ENCODE measurements at regions not wholly inside any gene's neighbourhood (a gene's known extent, or its start where the extent isn't known, plus 50 kb on each side); places are given as distances from the start of the nearest gene placed in this dataset.

DNA sequence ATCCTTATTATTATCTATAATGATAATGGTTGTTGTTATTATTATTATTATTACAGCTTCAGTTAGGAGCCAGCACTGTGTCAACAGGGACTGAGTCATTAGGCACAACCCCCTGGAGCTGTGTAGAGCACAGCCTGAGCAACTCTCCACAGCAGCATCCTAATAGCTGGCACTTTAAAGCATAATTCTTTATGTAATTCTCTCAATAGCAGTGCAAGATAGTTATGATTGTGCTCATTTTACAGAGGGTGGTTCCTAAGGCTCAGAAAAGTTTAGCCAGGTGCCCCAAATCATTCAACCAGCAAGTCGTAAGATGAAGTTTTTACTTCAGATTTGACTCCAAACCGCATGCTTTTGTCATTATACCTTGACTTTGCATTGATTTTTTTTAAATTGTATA is 390.3 kb downstream of the ANXA1 start:
- DNase-seq (ENCODE audit: low read depth), result no peak
- TF ChIP-seq CTCF (conservative IDR thresholded peaks at IDR 0.05; ENCODE audit: low read depth, low read length), result no peak
- no peak overlapping the region for H3K4me3 ChIP-seq (ENCODE audit: low read depth, low read length)

DNA sequence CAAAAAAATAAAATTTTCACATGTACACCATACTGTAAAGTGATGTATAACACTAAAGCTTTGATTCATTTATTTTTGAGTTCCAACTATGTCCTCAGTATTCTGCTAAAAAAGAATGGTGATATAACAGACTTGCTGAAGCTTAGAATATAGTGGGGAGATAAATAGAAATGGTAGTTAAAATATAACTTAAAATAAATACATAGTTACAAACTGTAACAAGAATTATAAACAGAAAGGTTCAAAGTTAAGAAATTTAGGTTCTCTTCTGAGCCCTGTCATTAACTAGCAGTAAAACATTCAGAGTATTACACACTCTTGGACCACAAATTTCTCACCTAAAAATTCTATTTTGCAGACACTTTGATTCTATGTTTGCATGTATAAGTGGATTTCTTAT is 392.1 kb downstream of the ANXA1 start:
- TF ChIP-seq CTCF (conservative IDR thresholded peaks at IDR 0.05; ENCODE audit: low read depth, low read length), result no peak
- DNase-seq (ENCODE audit: low read depth), result no peak
- H3K4me3 ChIP-seq (ENCODE audit: low read depth, low read length), result no peak overlapping the region

DNA sequence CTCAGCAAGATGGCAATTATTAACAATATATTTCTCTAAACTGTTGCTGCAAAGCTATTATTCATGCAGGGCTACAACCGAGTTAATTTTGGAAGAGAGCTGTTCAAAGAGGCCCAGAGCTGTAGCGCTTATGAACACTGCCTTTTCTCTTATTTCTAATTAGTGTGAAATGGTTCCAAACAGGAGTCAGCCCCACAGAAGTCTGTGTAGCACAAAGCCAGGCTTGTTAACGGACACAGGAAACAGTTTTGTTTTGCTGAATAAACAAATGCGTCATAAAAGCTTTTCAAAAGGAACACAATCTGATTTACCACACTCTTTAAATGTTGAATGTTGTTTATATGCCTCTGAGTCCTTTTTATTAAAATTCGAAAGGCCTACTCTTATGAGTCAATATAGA is 396.5 kb downstream of the ANXA1 start:
- H3K4me3 ChIP-seq (ENCODE audit: low read depth, low read length), result no peak overlapping the region
- DNase-seq (ENCODE audit: low read depth), result no peak
- TF ChIP-seq CTCF (conservative IDR thresholded peaks at IDR 0.05; ENCODE audit: low read depth, low read length), result no peak

DNA sequence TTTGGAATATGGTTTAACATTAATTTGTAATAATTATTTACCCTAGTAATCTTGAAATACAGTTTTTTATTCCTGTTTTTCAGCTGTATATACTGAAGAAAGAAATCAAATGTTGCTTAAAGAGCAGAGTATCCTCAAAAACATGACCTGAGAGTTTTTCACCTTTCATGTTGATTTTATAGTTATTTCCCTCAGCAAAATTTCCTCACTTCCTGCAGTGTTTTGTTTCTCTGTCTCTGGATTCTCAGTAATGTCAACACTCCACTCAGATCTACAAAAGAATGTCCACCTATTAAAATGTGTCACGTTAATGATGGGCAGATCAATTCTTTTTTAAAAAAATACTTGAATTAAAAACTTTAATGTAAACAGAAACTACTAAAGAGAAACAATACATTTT is 398.3 kb downstream of the ANXA1 start:
- H3K4me3 ChIP-seq (ENCODE audit: low read depth, low read length), result no peak overlapping the region
- TF ChIP-seq CTCF (conservative IDR thresholded peaks at IDR 0.05; ENCODE audit: low read depth, low read length), result no peak
- DNase-seq (ENCODE audit: low read depth), result no peak

DNA sequence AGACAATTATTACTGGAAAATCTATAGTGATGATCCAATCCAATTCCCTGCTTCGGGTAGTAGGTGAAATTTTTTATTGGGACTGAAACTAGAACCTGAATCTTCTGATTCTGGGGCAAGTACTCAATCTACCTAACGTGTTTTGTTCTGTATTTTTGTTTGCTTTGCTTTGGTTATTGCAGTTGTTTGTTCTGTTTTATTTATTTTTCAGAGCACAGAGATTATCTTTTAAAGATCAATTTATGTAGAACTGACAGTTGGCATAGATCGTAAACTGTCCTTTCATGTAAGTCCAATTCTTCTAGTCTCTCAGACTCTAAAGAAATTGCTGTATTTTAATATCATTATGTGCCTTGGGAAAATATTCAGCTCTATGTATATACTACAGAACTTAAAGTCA is 401.6 kb downstream of the ANXA1 start:
- H3K4me3 ChIP-seq (ENCODE audit: low read depth, low read length), result no peak overlapping the region
- DNase-seq (ENCODE audit: low read depth), result no peak
- TF ChIP-seq CTCF (conservative IDR thresholded peaks at IDR 0.05; ENCODE audit: low read depth, low read length), result no peak

DNA sequence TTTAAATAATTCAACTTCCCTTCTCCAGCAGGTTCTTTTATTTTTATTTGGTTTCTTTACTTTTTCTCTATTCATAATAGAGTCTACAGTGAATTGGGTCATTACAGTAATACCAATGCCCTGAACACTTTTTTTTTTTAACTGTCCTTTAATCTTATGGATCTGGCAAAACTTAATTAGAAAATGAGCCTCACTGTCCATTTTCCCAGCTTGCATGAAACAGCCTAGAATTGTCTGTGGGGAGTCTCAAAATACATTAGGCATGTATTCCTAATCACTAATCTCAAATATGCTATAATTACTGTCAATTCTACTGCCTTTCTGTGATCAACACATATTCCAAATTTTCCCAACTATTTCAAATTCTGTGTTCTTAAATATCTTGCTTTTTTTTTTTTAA is 406.8 kb downstream of the ANXA1 start:
- no peak for TF ChIP-seq CTCF (conservative IDR thresholded peaks at IDR 0.05; ENCODE audit: low read depth, low read length)
- H3K4me3 ChIP-seq (ENCODE audit: low read depth, low read length), result no peak overlapping the region
- DNase-seq (ENCODE audit: low read depth), result no peak

DNA sequence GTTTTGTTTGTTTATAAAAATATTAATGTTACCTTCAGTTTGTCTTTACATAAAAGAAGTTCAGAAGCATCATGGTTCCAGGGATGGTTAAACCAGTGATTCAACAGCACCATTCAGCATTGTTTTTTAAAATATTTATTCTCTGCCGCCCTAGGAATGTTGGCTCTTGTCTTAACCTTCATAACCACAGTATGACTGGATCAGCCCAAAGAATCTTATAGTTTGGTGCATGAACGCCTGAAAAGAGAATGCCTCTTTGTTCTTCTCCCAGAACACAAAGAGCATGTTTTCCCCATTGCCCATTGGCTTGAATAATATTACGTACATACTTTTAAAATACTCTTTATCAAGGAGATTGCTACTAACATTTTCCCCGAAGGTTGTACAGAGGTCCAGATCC is 413.4 kb downstream of the ANXA1 start:
- H3K4me3 ChIP-seq (ENCODE audit: low read depth, low read length), result no peak overlapping the region
- no peak for DNase-seq (ENCODE audit: low read depth)
- no peak for TF ChIP-seq CTCF (conservative IDR thresholded peaks at IDR 0.05; ENCODE audit: low read depth, low read length)
